Brain microvascular endothelial cell (primary cell): ENCODE measurements at regions not wholly inside any gene's neighbourhood (a gene's known extent, or its start where the extent isn't known, plus 50 kb on each side); places are given as distances from the start of the nearest gene placed in this dataset.

Experiments
- DNase-seq: peaks from one replicate; pipeline ENCODE4 v3.0.0-alpha.2; 2020
- H3K27ac ChIP-seq: fragments of 250-450 bp; sonication (Bioruptor Pico); 2 replicates; pipeline ENCODE4 v1.5.1; 2020; ENCODE audit warnings: mild to moderate bottlenecking, moderate library complexity
- H3K27me3 ChIP-seq: fragments of 250-450 bp; sonication (Bioruptor Pico); replicated peaks from 2 replicates; pipeline ENCODE4 v1.5.1; 2020; ENCODE audit warnings: mild to moderate bottlenecking
- H3K36me3 ChIP-seq: fragments of 250-450 bp; sonication (Bioruptor Pico); replicated peaks from 2 replicates; pipeline ENCODE4 v1.5.1; 2020; ENCODE audit warnings: mild to moderate bottlenecking
- H3K4me3 ChIP-seq: 2 replicates; pipeline ENCODE4 v1.5.1; 2011; ENCODE audit warnings: low read depth, mild to moderate bottlenecking, control low read depth, low read length, moderate library complexity
- CTCF ChIP-seq: IDR thresholded peaks from 2 replicates; pipeline ENCODE4 v1.5.1; 2011; ENCODE audit warnings: low read depth, mild to moderate bottlenecking, moderate library complexity, low read length, control low read depth, inconsistent platforms; ENCODE audit errors: missing control alignments
- in situ Hi-C: cut with HindIII; loops from 2 replicates; pipeline ENCODE4 v1.10.0; 2017; ENCODE audit warnings: low sequenced_read_pairs, low pct_ligation_motif_present

GRCh38 chr13:22138947-22139346 is 468.1 kb downstream of the FGF9 start:
- H3K36me3 ChIP-seq, result no peaks in the 10 kb centered on the region
- H3K4me3 ChIP-seq, result no peak overlapping the region
- H3K27me3 ChIP-seq, result no peaks in the 10 kb centered on the region
- in situ Hi-C loops, result no loop called here
- no peak for TF ChIP-seq CTCF
- no peak overlapping the region for H3K27ac ChIP-seq
- DNase-seq, result no peak

DNA sequence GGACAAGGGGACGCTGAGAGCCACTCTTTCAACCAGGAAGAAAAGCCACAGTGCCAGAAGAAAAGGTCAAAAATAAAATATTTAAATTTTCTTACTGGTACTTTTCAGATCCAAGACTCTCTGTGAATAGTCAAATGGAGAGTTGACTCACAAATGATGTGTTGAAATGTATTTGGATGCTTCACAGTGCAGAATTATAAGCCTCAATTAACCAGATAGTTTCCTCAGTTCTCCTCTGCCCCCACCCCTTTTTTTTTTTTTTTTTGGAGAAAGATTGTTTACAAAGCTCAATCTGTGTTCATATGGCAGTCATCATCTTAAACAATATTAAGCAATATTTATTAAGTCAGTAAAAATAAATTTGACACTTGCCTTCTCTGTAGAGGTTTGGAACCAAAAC is 470.8 kb downstream of the FGF9 start:
- no peak for DNase-seq
- no peak overlapping the region for H3K4me3 ChIP-seq
- no peak for TF ChIP-seq CTCF
- no peaks in the 10 kb centered on the region for H3K27me3 ChIP-seq
- no peaks in the 10 kb centered on the region for H3K36me3 ChIP-seq
- H3K27ac ChIP-seq, result no peak overlapping the region
- in situ Hi-C loops, result no loop called here

- DNase-seq, result no peak
- no peaks in the 10 kb centered on the region for H3K36me3 ChIP-seq
- H3K4me3 ChIP-seq, result no peak overlapping the region
- H3K27me3 ChIP-seq, result no peaks in the 10 kb centered on the region
- TF ChIP-seq CTCF, result no peak
- in situ Hi-C loops, result no loop called here
- no peak overlapping the region for H3K27ac ChIP-seq
These were observed 472.8 kb downstream of the FGF9 start for GRCh38 chr13:22143671-22144070.

DNA sequence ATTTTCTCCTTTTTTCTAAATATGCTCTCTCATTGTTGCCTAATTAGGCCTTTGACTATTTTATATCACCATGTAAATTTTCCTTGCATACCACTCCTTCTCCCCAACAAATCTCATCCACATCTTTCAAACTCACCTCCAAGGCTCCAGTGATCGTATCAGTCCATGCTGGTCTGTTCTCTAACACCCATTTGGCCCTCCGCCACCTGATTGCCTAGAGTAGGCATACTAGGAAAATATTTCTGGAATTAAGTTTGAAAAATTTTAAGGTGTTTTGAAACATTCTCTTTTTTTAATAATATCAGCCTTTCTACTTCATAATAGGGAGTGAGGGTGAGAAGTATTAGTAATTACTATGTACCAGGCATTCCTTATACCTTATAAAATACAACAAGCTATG is 473.9 kb downstream of the FGF9 start:
- Histone ChIP-seq H3K36me3 (no peaks in the 10 kb centered on the region), H3K27me3 (no peaks in the 10 kb centered on the region), H3K27ac (no peak overlapping the region), H3K4me3 (no peak overlapping the region)
- no peak for TF ChIP-seq CTCF
- in situ Hi-C loops, result no loop called here
- DNase-seq, result no peak

DNA sequence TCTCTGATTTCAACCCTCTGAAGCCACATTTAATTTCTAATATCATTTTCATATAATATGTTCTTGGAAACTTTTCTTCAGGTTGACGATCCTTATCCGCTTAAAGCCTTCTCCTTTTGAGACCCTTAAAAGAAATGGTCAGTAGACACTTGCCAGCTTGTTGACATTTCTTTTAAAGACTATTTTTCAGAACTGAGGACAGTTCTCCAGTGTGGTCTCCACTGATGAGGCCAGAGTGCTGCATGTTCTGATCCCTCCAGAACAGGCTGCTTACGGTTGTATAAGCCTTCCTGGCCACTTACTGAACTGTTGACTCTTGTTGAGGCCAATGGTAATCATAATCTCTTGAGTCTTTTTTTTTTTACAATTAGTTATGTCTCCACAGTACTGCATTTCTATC is 477.3 kb downstream of the FGF9 start:
- TF ChIP-seq CTCF, result no peak
- DNase-seq, result no peak
- Histone ChIP-seq H3K27me3 (no peaks in the 10 kb centered on the region), H3K4me3 (no peak overlapping the region), H3K36me3 (no peaks in the 10 kb centered on the region), H3K27ac (no peak overlapping the region)
- in situ Hi-C loops, result no loop called here

- DNase-seq, result no peak
- Histone ChIP-seq H3K27ac (no peak overlapping the region), H3K4me3 (no peak overlapping the region), H3K27me3 (no peaks in the 10 kb centered on the region), H3K36me3 (no peaks in the 10 kb centered on the region)
- no peak for TF ChIP-seq CTCF
- in situ Hi-C loops, result no loop called here
These were observed 481.9 kb downstream of the FGF9 start for GRCh38 chr13:22152751-22153150.
